ENCODE measurements at regions not wholly inside any gene's neighbourhood (a gene's known extent, or its start where the extent isn't known, plus 50 kb on each side); places are given as distances from the start of the nearest gene placed in this dataset.
"Not testable (repeated sequence)": the region's sequence is repeated elsewhere in the genome, so short reads cannot be mapped to it uniquely, and the experiment has no call there.

GRCh38 chr5:85549836-85550599, 1067.7 kb upstream of the COX7C start:
- no peaks in the 10 kb centered on the region for H3K4me1 Mint-ChIP-seq (ENCODE audit: low read depth in 2 of 2)
- peaks cover 9% of the 10 kb centered on the region for H3K36me3 Mint-ChIP-seq
- H3K4me3 Mint-ChIP-seq: no peak overlapping the region
- no peak for ATAC-seq
- no peaks in the 10 kb centered on the region for H3K27me3 Mint-ChIP-seq
- H3K27ac Mint-ChIP-seq: no peak overlapping the region
- H3K9me3 Mint-ChIP-seq: peaks cover 20% of the 10 kb centered on the region
- DNase-seq (ENCODE audit: low spot score): no peak

DNA sequence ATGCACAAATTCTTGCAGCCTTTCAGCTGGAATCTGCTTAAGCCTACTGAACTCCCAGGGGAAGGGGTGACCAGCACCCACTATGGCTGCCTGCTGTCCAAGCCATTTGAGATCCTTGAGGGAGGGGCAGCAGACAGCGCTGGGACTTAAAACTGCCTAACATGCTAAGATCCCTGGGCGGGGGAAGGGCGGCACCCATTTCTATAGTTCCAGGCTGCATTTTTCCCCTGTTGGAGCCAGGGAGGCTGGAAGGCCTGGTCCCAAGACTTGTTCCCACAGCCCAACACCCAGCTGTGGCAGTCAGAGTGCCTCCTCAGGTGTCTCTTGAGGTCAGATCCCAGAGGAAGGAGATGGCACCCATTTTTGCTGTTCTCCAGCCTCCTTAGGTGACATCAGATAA, 1061.3 kb upstream of the COX7C start:
- DNase-seq (ENCODE audit: low spot score) (no peak), ATAC-seq (no peak)
- H3K4me1 Mint-ChIP-seq (ENCODE audit: low read depth in 2 of 2): no peaks in the 10 kb centered on the region
- peaks cover 29% of the 10 kb centered on the region for H3K9me3 Mint-ChIP-seq
- no peak overlapping the region for H3K27ac Mint-ChIP-seq
- peaks cover 5% of the 10 kb centered on the region for H3K36me3 Mint-ChIP-seq
- no peaks in the 10 kb centered on the region for H3K27me3 Mint-ChIP-seq
- no peak overlapping the region for H3K4me3 Mint-ChIP-seq

- Mint-ChIP-seq H3K9me3 (peaks cover 7% of the 10 kb centered on the region), H3K36me3 (no peaks in the 10 kb centered on the region), H3K27me3 (no peaks in the 10 kb centered on the region), H3K4me1 (ENCODE audit: low read depth in 2 of 2) (no peaks in the 10 kb centered on the region), H3K27ac (no peak overlapping the region), H3K4me3 (no peak overlapping the region)
- ATAC-seq: no peak
- DNase-seq (ENCODE audit: low spot score): no peak
Observed at GRCh38 chr5:85576666-85577065, 1041.1 kb upstream of the COX7C start.

GRCh38 chr5:85587806-85588205, 1029.9 kb upstream of the COX7C start:
- H3K27ac Mint-ChIP-seq; DNase-seq (ENCODE audit: low spot score); ATAC-seq; H3K27me3 Mint-ChIP-seq; H3K4me3 Mint-ChIP-seq; H3K4me1 Mint-ChIP-seq (ENCODE audit: low read depth in 2 of 2): not testable (repeated sequence)
- Mint-ChIP-seq H3K36me3 (peaks cover 25% of the 10 kb centered on the region), H3K9me3 (peaks cover 26% of the 10 kb centered on the region)

- H3K36me3 Mint-ChIP-seq: peaks cover 25% of the 10 kb centered on the region
- not testable (repeated sequence) for H3K4me1 Mint-ChIP-seq (ENCODE audit: low read depth in 2 of 2); H3K27me3 Mint-ChIP-seq
Observed at GRCh38 chr5:85588268-85588667, 1029.5 kb upstream of the COX7C start.

DNA sequence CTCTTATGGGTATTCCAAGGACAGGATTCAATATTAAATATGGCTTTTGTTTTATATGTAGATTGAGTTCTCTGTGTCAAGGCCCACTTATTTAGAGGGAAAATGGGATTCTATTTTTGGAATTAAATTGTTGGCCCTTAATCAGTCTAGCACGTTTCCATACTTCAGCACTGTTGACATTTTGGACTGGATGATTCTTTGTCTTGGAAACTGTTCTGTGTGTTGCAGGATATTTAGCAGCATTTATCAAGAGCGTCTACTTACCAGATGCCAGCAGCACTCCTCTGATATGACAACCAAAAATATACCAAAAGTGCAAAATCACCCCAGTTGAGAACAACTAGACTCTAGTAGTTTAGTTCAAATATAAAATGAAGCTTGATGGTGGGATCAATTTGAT, 1027.0 kb upstream of the COX7C start:
- Mint-ChIP-seq H3K9me3 (peaks cover 18% of the 10 kb centered on the region), H3K4me3 (no peak overlapping the region), H3K27ac (no peak overlapping the region), H3K4me1 (ENCODE audit: low read depth in 2 of 2) (no peaks in the 10 kb centered on the region), H3K27me3 (no peaks in the 10 kb centered on the region), H3K36me3 (peaks cover 11% of the 10 kb centered on the region)
- ATAC-seq (no peak), DNase-seq (ENCODE audit: low spot score) (no peak)

More at GRCh38 chr5:85588268-85588667, 1029.5 kb upstream of the COX7C start:
- not testable (repeated sequence) for H3K27ac Mint-ChIP-seq; ATAC-seq; H3K4me3 Mint-ChIP-seq; DNase-seq (ENCODE audit: low spot score)
- H3K9me3 Mint-ChIP-seq: peaks cover 25% of the 10 kb centered on the region

DNA sequence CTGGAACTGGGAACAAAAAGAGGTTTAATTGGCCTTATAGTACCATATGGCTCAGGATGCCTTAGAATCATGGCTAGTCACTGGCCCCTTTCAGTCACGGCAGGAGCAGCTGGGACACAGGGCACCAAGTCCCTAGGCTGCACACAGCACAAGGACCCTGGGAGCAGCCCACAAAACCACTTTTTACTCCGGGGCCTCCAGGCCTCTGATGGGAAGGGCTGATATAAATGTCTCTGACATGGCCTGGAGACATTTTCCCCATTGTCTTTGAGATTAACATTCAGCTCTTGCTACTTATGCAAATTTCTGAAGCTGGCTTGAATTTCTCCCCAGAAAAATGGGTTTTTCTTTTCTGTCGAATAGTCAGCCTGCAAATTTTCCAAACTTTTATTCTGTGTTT, 1026.4 kb upstream of the COX7C start:
- no peaks in the 10 kb centered on the region for H3K4me1 Mint-ChIP-seq (ENCODE audit: low read depth in 2 of 2)
- H3K27ac Mint-ChIP-seq: no peak overlapping the region
- peaks cover 7% of the 10 kb centered on the region for H3K36me3 Mint-ChIP-seq
- H3K9me3 Mint-ChIP-seq: peaks cover 14% of the 10 kb centered on the region
- DNase-seq (ENCODE audit: low spot score) (no peak), ATAC-seq (no peak)
- no peak overlapping the region for H3K4me3 Mint-ChIP-seq
- H3K27me3 Mint-ChIP-seq: no peaks in the 10 kb centered on the region

DNA sequence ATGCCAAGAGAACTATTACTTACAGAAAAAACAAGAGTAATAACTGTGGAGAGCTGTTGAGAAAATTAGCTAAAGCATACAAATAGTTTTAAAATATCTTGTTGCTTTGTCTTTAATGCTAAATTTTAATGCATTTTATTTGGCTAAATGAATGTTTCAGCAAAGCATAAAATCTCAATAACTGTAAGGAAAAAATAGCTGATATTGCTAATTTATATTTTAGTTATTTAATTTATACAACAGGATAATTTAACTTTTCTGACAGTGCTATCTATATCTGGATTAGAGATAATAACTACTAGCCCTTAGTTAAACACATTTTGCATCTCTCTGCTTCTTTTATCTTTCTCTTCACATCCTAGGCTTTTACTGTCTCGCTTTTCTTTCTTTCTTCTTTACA, 1014.9 kb upstream of the COX7C start:
- ATAC-seq (no peak), DNase-seq (ENCODE audit: low spot score) (no peak)
- Mint-ChIP-seq H3K4me3 (no peak overlapping the region), H3K36me3 (no peaks in the 10 kb centered on the region), H3K27me3 (no peaks in the 10 kb centered on the region), H3K4me1 (ENCODE audit: low read depth in 2 of 2) (no peaks in the 10 kb centered on the region), H3K27ac (no peak overlapping the region), H3K9me3 (peaks cover 14% of the 10 kb centered on the region)

GRCh38 chr5:85604378-85604777, 1013.4 kb upstream of the COX7C start:
- DNase-seq (ENCODE audit: low spot score): no peak
- H3K27me3 Mint-ChIP-seq: no peaks in the 10 kb centered on the region
- H3K27ac Mint-ChIP-seq: no peak overlapping the region
- H3K4me1 Mint-ChIP-seq (ENCODE audit: low read depth in 2 of 2): no peaks in the 10 kb centered on the region
- peaks cover 14% of the 10 kb centered on the region for H3K9me3 Mint-ChIP-seq
- ATAC-seq: no peak
- H3K36me3 Mint-ChIP-seq: no peaks in the 10 kb centered on the region
- H3K4me3 Mint-ChIP-seq: no peak overlapping the region

- no peak for DNase-seq (ENCODE audit: low spot score)
- Mint-ChIP-seq H3K36me3 (no peaks in the 10 kb centered on the region), H3K4me3 (no peak overlapping the region), H3K27ac (no peak overlapping the region), H3K9me3 (peaks cover 14% of the 10 kb centered on the region), H3K27me3 (no peaks in the 10 kb centered on the region), H3K4me1 (ENCODE audit: low read depth in 2 of 2) (no peaks in the 10 kb centered on the region)
- ATAC-seq: no peak
Observed at GRCh38 chr5:85604786-85605185, 1013.0 kb upstream of the COX7C start.

DNA sequence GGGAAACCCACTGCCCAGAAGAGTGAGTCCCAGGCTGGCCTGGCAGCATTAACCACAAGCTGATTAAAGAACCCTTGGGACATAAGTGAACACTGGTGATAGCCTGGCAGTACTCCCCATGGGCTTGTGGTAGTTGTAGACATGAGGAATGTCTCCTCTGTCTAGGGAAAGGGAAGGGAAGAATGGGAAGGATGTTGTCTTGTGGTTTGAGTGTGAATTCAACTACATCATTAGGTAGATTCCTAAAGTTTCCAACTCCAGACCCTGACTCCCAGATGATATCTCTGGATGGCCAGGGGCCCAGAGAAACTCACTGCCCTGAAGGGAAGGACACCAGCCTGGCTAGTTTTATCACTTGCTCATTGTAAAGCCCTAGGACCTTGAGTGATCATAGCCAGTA, 1012.4 kb upstream of the COX7C start:
- DNase-seq (ENCODE audit: low spot score) (no peak), ATAC-seq (no peak)
- Mint-ChIP-seq H3K4me1 (ENCODE audit: low read depth in 2 of 2) (no peaks in the 10 kb centered on the region), H3K4me3 (no peak overlapping the region), H3K27me3 (no peaks in the 10 kb centered on the region), H3K27ac (no peak overlapping the region), H3K36me3 (no peaks in the 10 kb centered on the region), H3K9me3 (peaks cover 14% of the 10 kb centered on the region)

- Mint-ChIP-seq H3K4me3 (no peak overlapping the region), H3K36me3 (peaks cover 7% of the 10 kb centered on the region), H3K27ac (no peak overlapping the region), H3K4me1 (ENCODE audit: low read depth in 2 of 2) (no peaks in the 10 kb centered on the region), H3K27me3 (no peaks in the 10 kb centered on the region), H3K9me3 (peaks cover 16% of the 10 kb centered on the region)
- ATAC-seq (no peak), DNase-seq (ENCODE audit: low spot score) (no peak)
Observed at GRCh38 chr5:85614489-85614888, 1003.3 kb upstream of the COX7C start.

GRCh38 chr5:85621668-85622067, 996.1 kb upstream of the COX7C start:
- Mint-ChIP-seq H3K4me1 (ENCODE audit: low read depth in 2 of 2) (no peaks in the 10 kb centered on the region), H3K27ac (no peak overlapping the region), H3K36me3 (peaks cover 7% of the 10 kb centered on the region), H3K9me3 (peaks cover 26% of the 10 kb centered on the region), H3K4me3 (no peak overlapping the region), H3K27me3 (no peaks in the 10 kb centered on the region)
- ATAC-seq (no peak), DNase-seq (ENCODE audit: low spot score) (no peak)

- Mint-ChIP-seq H3K27me3 (no peaks in the 10 kb centered on the region), H3K36me3 (no peaks in the 10 kb centered on the region), H3K27ac (no peak overlapping the region), H3K9me3 (peaks cover 7% of the 10 kb centered on the region), H3K4me1 (ENCODE audit: low read depth in 2 of 2) (no peaks in the 10 kb centered on the region), H3K4me3 (no peak overlapping the region)
- DNase-seq (ENCODE audit: low spot score): no peak
- ATAC-seq: no peak
Observed at GRCh38 chr5:85628153-85628552, 989.6 kb upstream of the COX7C start.

Measured in natural killer cell treated with Interleukin-12 subunit alpha and Interleukin-12 subunit beta and Interleukin-15 and Interleukin-18, amount 100 ng/mL, for 72 hours (primary cell).